Liver (tissue), 3 donors: ENCODE measurements at regions not wholly inside any gene's neighbourhood (a gene's known extent, or its start where the extent isn't known, plus 50 kb on each side); places are given as distances from the start of the nearest gene placed in this dataset.

Source experiments
- CTCF ChIP-seq: fragments of 150-350 bp; IDR thresholded peaks from 2 replicates; pipeline ENCODE4 v1.5.1; 2017; ENCODE audit warnings: improper control_type of control experiment, low read depth, low read length; ENCODE audit not compliant: missing input control
- REST ChIP-seq: IDR thresholded peaks from 2 replicates; pipeline ENCODE4 v1.6.1; 2016; ENCODE audit warnings: antibody characterized with exemption, mild to moderate bottlenecking
- TAF1 ChIP-seq: conservative IDR thresholded peaks from 2 replicates; pipeline ENCODE4 v1.6.1; 2016; ENCODE audit warnings: antibody characterized with exemption, mild to moderate bottlenecking
- ZBTB33 ChIP-seq: IDR thresholded peaks from 2 replicates; pipeline ENCODE4 v1.6.1; 2016; ENCODE audit warnings: antibody characterized with exemption
- donor health status: healthy.
- donor health status: healthy.

- TF ChIP-seq CTCF (no peak), TAF1 (no peak), REST (no peak), ZBTB33 (no peak)
Measured at GRCh38 chr15:77811270-77811669, 178.6 kb upstream of the LINGO1 start.
